ENCODE measurements at regions not wholly inside any gene's neighbourhood (a gene's known extent, or its start where the extent isn't known, plus 50 kb on each side); places are given as distances from the start of the nearest gene placed in this dataset.

GRCh38 chr22:48076008-48076407 lies 1313.6 kb downstream of the TBC1D22A start:
- H3K4me3 ChIP-seq (ENCODE audit: low read depth, low read length) = no peak overlapping the region
- no peaks in the 10 kb centered on the region for H3K4me1 ChIP-seq (ENCODE audit: control insufficient read depth, insufficient read depth, low read length)
- H3K36me3 ChIP-seq (ENCODE audit: control insufficient read depth in 2 of 2, insufficient read depth in 1 of 2, low read length in 2 of 2) = no peaks in the 10 kb centered on the region
- ChIA-PET POLR2A (no interaction called here), CTCF (interaction anchor here (0.5 kb wide), 1 partner anchor 412 kb away, joined by 3 read pairs; no protein-coding TSS in a partner anchor)
- H3K27ac ChIP-seq (ENCODE audit: extremely low read depth, low read depth, low read length) = no peak overlapping the region
- TF ChIP-seq ZFP69B (tag by site-specific recombination; IDR thresholded peaks at IDR 0.05) (no peak), EGR2 (tag by site-specific recombination; IDR thresholded peaks at IDR 0.05; ENCODE audit: low read depth) (peak; percentile 20; the same call in 1 of the 2 replicates)
- no peaks in the 10 kb centered on the region for H3K9me3 ChIP-seq (ENCODE audit: control insufficient read depth, insufficient read depth, low read depth, low read length)

DNA sequence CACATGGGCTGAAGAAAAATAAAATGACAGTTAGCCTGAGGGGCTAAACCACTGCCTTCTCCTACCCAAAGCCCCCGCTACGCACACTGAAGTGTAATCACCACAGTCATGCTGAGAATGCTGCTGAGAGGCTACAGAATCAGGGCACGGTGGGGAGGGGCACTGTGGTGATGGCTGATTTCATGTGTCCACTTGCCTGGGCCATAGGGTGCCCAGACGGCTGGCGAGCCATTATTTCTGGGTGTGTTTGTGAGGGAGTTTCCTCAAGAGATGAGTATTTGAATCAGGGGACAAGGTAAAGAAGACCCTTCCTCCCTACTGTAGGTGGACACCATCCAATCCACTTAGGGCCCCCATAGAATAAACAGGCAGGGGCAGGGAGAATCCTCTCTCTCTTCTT lies 1313.2 kb downstream of the TBC1D22A start:
- no peak overlapping the region for H3K27ac ChIP-seq (ENCODE audit: extremely low read depth, low read depth, low read length)
- TF ChIP-seq ZNF610 (tag by site-specific recombination; IDR thresholded peaks at IDR 0.05; ENCODE audit: borderline replicate concordance) (no peak), BCL11A (tag by site-specific recombination; IDR thresholded peaks at IDR 0.05; ENCODE audit: low read depth) (no peak), ZIC2 (tag by site-specific recombination; IDR thresholded peaks at IDR 0.05) (peak; percentile 6; the same call in 1 of the 2 replicates)
- ChIA-PET POLR2A (no interaction called here), CTCF (no interaction called here)
- H3K36me3 ChIP-seq (ENCODE audit: control insufficient read depth in 2 of 2, insufficient read depth in 1 of 2, low read length in 2 of 2) = no peaks in the 10 kb centered on the region
- H3K4me1 ChIP-seq (ENCODE audit: control insufficient read depth, insufficient read depth, low read length) = no peaks in the 10 kb centered on the region
- H3K4me3 ChIP-seq (ENCODE audit: low read depth, low read length) = no peak overlapping the region
- H3K9me3 ChIP-seq (ENCODE audit: control insufficient read depth, insufficient read depth, low read depth, low read length) = no peaks in the 10 kb centered on the region

DNA sequence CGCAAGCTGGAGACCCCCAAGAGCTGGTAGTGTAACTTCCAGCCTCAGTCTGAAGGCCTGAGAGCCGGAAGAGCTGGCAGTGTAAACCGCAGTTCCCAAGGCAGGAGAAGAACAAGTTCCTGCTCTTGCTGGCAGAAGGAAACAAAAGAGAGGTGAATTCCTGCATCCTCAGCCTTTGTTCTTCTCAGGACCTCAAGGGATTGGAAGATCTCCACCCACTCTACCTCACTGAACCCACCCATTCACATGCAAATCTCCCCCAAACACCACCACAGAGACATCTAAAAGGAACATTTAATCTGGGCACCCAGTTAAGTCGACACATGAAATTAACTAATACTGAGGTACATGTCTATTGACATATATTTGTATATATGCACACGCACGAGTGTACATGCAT lies 1310.3 kb downstream of the TBC1D22A start:
- Histone ChIP-seq H3K27ac (ENCODE audit: extremely low read depth, low read depth, low read length) (no peak overlapping the region), H3K9me3 (ENCODE audit: control insufficient read depth, insufficient read depth, low read depth, low read length) (no peaks in the 10 kb centered on the region)

GRCh38 chr22:48071828-48072227 lies 1309.4 kb downstream of the TBC1D22A start:
- H3K27ac ChIP-seq (ENCODE audit: extremely low read depth, low read depth, low read length) = no peak overlapping the region
- no peak overlapping the region for H3K4me3 ChIP-seq (ENCODE audit: low read depth, low read length)
- H3K4me1 ChIP-seq (ENCODE audit: control insufficient read depth, insufficient read depth, low read length) = no peaks in the 10 kb centered on the region
- no peaks in the 10 kb centered on the region for H3K9me3 ChIP-seq (ENCODE audit: control insufficient read depth, insufficient read depth, low read depth, low read length)
- H3K36me3 ChIP-seq (ENCODE audit: control insufficient read depth in 2 of 2, insufficient read depth in 1 of 2, low read length in 2 of 2) = no peaks in the 10 kb centered on the region
- POLR2A ChIA-PET = no interaction called here
- TF ChIP-seq, protein P1, sequence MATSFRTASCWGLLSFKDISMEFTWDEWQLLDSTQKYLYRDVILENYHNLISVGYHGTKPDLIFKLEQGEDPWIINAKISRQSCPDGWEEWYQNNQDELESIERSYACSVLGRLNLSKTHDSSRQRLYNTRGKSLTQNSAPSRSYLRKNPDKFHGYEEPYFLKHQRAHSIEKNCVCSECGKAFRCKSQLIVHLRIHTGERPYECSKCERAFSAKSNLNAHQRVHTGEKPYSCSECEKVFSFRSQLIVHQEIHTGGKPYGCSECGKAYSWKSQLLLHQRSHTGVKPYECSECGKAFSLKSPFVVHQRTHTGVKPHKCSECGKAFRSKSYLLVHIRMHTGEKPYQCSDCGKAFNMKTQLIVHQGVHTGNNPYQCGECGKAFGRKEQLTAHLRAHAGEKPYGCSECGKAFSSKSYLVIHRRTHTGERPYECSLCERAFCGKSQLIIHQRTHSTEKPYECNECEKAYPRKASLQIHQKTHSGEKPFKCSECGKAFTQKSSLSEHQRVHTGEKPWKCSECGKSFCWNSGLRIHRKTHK (tag by site-specific recombination; IDR thresholded peaks at IDR 0.05) = no peak
- TF ChIP-seq ZNF580 (tag by site-specific recombination; IDR thresholded peaks at IDR 0.05) (no peak), ZNF837 (tag by site-specific recombination; IDR thresholded peaks at IDR 0.05) (no peak), TRIM28 (IDR thresholded peaks at IDR 0.05; ENCODE audit: borderline replicate concordance, low read length) (no peak), ZNF596 (tag by site-specific recombination; IDR thresholded peaks at IDR 0.05) (no peak), ZFP41 (tag by site-specific recombination; IDR thresholded peaks at IDR 0.05; ENCODE audit: borderline replicate concordance) (no peak), ZNF23 (tag by site-specific recombination; IDR thresholded peaks at IDR 0.05; ENCODE audit: borderline replicate concordance) (no peak), ZNF221 (tag by site-specific recombination; IDR thresholded peaks at IDR 0.05; ENCODE audit: borderline replicate concordance) (no peak), ZNF626 (tag by site-specific recombination; IDR thresholded peaks at IDR 0.05) (no peak), TCF7L2 (IDR thresholded peaks at IDR 0.05; ENCODE audit: borderline replicate concordance, low read depth, low read length) (no peak)
- CTCF ChIA-PET = no interaction called here

More for the DNA sequence above, 1310.3 kb downstream of the TBC1D22A start:
- Histone ChIP-seq H3K4me1 (ENCODE audit: control insufficient read depth, insufficient read depth, low read length) (no peaks in the 10 kb centered on the region), H3K36me3 (ENCODE audit: control insufficient read depth in 2 of 2, insufficient read depth in 1 of 2, low read length in 2 of 2) (no peaks in the 10 kb centered on the region), H3K4me3 (ENCODE audit: low read depth, low read length) (no peak overlapping the region)
- ChIA-PET POLR2A (no interaction called here), CTCF (interaction anchor here (0.5 kb wide), 1 partner anchor 13 kb away, joined by 5 read pairs; no protein-coding TSS in a partner anchor)
- TF ChIP-seq YY2 (tag by site-specific recombination; IDR thresholded peaks at IDR 0.05) = no peak
- TF ChIP-seq PRDM1 (tag by site-specific recombination; IDR thresholded peaks at IDR 0.05) = no peak
- TF ChIP-seq ZNF311 (tag by site-specific recombination; IDR thresholded peaks at IDR 0.05; ENCODE audit: borderline replicate concordance) = no peak
- TF ChIP-seq ZNF133 (tag by site-specific recombination; IDR thresholded peaks at IDR 0.05) = no peak
- no peak for TF ChIP-seq ZNF692 (tag by site-specific recombination; IDR thresholded peaks at IDR 0.05)
- TF ChIP-seq SCRT2 (tag by site-specific recombination; IDR thresholded peaks at IDR 0.05) = no peak
